ENCODE measurements at regions not wholly inside any gene's neighbourhood (a gene's known extent, or its start where the extent isn't known, plus 50 kb on each side); places are given as distances from the start of the nearest gene placed in this dataset.

DNA sequence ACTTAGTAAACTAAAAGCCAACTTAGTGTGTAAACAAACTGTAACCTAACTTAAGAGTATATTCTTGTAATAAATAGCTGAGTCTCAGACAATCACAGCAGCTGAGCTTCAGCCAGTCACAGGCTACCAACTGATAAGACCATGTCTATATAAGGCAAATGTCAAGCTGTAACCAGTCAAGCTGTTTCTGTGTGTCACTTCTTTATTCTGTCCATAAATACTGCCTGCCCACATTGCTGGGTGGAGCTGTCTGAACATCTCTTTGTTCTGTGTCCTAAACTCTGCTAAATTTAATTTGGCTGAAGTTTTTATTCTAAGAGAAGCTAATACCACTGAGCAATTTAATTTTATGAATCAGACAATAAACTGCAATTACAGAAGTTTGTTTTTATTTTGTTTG, 412.1 kb upstream of the CDH10 start:
- TF ChIP-seq CTCF (IDR thresholded peaks at IDR 0.05; ENCODE audit: low read depth, low read length, poor library complexity, severe bottlenecking): no peak
- TF ChIP-seq EZH2phosphoT487 (IDR thresholded peaks at IDR 0.05; ENCODE audit: borderline replicate concordance, low read length): no peak

All from DOHH2 (cell line).